GM21619 (cell line): ENCODE measurements at regions not wholly inside any gene's neighbourhood (a gene's known extent, or its start where the extent isn't known, plus 50 kb on each side); places are given as distances from the start of the nearest gene placed in this dataset.

Experiments
- ATAC-seq: cut with Tn5 transposase; IDR thresholded peaks from one replicate; pipeline ENCODE4 v1.9.1; 2021; ENCODE audit not compliant: unreplicated experiment

DNA sequence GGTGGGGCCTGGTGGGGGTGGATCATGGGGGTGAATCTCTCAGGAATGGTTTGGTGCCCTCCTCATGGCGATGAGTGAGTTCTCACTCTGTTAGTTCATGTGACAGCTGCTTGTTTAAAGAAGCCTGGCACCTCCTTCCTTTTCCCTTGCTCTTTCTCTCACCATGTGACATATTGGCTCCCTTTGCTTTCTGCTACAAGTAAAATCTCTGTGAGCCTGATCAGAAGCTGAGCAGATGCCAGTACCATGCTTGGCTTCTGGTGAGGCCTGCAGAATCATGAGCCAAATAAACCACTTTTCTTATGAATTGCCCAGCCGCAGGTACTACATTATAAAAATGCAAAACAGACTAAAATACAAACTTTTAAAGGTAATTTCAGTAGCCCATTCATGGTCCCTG, 73.4 kb upstream of the TEX51 start:
- ATAC-seq, result no peak

DNA sequence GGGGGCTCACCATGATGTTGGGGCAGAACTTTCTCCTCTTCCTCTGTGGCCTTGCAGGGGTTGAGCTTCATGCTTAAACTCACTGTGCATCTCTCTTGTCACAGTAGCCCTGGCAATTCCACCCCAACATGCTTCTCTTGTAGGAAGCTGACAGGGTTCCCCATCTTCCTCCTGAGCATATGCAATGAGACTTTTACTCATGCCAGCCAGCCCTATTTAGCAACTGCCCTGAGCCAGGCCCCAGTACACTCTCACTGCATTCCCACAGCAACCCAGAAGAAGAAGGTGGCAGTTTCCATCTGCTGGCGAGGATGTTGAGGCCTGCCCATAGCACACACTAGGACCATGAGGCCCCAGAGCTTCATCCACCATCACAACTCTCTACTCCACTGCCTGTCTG, 72.2 kb upstream of the TEX51 start:
- ATAC-seq, result no peak

DNA sequence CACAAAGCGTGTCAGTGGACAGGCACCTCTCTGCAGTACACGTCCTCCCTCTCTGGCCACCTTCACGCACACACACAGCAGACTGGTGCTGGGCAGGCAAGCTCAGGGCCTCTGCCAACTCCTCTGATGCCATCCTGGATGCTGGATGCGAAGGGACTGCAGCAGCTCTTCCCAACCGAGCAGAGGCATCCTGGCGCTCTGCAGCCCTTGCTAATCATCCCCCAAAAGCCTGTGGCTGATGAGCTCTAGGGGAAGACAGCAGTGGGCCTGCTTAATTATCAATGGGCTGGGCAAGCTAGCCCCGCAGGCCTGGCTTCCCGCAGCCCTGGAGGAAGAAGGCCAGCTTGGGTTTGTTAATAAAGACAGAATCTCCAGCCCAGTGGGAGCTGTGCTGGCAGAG, 71.3 kb upstream of the TEX51 start:
- ATAC-seq, result no peak

DNA sequence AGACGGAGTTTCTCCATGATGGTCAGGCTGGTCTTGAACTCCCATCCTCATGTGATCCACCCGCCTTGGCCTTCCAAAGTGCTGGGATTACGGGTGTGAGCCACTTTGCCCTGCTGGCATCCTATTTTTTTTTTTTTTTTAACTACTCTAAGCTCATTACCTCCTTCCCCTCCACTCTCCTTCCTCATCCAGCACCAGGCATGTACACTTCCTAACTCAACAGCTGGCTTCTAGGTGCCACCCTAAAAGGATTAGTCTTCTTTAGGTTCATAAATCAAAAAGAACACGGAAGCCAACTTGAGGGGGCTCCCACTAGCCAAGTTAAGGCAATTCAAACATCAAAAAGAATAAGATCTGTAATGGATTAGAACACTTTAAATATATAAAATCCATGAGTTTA, 70.6 kb upstream of the TEX51 start:
- no peak for ATAC-seq

DNA sequence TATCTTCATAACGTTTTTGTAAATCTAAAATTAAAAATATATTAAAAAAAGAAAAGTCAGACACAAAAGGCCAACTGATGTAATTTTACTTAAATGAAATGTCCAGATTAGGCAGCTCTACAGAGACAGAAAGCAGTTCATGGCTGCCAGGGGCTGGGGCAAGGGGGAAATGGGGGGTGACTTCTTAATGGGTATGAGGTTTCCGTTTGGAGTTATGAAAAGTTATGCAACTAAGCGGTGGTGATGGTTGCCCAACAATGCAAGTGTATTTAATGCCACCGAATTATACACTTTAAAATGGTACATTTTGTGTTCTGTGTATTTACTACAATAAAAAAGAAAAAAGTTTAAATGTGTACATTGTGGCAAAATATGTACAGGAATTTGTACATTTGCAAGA, 70.2 kb upstream of the TEX51 start:
- no peak for ATAC-seq

DNA sequence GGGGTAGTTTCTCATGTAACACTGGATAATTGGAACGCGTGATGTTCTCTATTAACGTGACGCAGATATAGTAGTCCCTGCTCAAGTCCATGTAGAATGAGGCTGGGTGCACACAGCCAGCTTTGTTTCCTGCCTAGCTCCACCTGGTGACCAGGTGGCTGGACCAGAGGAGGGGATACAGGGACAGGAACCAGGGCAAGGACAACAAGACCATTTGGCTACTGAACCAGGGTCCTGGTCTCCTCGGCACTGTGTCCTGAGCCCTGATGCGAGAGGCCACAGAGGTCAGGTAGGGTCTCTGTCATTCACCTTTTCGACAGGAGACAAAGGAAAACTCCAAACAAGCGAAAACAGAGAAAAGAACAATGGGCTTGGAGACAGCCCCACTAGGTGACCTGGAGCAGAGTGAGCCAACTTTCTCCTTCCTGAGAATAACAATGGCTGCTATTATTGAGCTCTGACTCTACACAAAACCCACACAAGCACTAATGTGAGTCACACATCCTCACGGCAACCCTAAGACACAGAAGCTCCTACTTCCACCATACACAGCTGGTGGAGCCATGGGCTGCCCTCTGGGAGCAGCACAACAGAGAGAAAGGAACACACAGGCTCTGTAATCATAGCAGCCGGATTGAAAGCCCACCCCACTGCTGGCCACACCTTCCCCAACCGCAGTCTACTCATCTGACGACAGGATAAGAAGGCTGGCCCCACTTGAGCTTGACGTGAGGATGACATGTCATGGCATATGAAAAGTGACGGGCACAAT, 67.3 kb upstream of the TEX51 start:
- ATAC-seq, result no peak

DNA sequence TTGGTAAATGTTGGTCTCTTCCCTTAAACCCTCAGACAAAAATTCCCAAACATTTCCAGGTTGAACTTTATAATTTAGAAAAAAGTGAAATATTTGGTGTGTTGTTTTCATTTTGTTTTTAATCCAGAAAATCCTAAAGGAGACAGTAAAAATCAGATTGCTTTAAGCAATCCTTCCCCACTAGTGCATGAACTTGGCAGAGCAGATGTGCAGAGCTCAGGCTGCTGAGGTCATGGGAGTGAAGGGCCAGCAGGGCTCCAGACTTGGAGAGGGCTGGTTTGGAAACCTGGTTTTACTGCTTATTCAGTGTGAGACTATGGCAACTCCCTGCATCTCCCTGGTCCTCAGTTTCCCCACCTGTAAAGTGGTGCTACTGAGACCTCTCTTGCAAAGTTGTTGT, 66.7 kb upstream of the TEX51 start:
- ATAC-seq, result no peak

DNA sequence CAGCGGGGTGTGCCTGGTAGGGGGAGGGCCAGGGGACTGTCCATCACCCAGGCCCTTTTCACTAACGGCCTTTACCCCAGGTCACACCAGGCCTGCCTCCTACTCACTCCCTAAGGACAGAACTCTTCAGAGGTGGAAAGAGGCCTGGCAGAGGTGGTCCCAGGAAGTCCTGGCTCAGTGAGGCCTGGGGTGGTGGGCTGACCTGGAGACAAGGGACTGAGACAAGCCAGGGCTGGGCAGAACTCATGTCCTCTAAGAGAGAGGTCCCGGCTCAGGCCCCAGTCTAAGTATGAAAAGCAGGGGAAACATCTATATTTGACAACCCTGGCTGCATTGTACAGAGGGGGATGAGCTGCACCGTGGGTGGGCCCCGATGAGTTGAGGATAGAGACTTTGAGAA, 65.9 kb upstream of the TEX51 start:
- ATAC-seq, result no peak

DNA sequence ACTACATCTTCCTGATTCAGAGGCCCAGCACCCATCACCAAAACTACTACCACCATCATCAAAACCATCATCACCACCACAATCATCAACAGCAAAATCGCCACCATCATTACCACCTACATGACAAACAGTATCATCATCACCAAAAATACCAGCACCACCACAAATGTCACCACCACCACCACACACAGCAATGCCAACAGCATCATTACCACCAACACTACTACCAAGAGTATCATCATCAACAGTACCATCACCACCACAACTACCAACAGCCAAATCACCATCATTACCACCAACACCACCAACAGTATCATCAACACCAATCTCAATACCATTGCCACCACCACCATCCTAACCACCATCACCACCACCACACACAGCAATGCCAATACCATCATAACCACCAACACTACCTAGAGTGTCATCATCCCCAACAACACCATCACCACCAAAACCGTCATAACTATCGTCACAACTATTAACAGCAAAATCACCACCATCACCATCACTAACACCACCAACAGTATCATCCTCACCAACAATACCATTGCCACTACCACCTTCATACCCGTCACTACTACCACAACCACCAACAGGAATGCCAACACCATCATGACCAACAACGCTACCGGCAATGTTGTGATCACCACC, 64.6 kb upstream of the TEX51 start:
- ATAC-seq, result no peak

DNA sequence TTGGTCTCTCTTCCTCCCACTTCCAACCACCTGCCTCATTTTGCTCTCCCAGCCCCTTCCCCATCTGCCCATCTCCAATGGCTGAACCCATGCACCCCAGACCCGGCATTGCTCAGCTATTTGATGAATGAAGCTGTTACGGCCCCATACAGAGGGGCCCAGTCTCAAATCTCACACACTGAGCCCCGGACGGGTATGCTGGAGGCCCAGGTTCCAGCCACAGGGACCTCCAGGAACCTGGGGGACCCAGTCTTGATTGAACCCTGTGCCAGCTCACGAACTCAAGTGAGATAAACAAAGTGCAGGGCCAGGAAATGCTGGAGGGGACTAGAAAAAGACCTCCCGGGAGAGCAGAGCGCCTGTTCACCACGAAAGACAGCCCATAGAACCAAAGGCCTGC, 63.4 kb upstream of the TEX51 start:
- ATAC-seq, result no peak

DNA sequence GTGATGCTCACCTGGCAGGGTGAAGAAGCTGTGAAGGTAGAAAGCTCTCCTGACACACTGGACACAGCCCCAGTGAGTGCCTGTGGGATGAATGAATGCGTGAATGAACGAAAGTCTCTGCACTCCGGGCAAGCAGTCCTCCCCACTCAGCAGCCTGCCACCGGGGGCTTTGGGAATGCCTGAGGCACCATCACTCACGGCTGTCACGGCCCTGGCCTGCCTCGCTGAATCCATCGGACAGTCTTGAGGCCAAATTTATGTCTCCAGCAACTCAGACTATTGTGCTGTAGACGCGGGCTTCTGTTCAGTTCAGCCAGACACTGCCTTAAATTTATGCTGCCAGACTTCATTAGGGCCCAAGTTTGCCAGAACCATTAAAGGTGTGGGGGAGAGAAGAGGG, 62.9 kb upstream of the TEX51 start:
- ATAC-seq, result no peak

DNA sequence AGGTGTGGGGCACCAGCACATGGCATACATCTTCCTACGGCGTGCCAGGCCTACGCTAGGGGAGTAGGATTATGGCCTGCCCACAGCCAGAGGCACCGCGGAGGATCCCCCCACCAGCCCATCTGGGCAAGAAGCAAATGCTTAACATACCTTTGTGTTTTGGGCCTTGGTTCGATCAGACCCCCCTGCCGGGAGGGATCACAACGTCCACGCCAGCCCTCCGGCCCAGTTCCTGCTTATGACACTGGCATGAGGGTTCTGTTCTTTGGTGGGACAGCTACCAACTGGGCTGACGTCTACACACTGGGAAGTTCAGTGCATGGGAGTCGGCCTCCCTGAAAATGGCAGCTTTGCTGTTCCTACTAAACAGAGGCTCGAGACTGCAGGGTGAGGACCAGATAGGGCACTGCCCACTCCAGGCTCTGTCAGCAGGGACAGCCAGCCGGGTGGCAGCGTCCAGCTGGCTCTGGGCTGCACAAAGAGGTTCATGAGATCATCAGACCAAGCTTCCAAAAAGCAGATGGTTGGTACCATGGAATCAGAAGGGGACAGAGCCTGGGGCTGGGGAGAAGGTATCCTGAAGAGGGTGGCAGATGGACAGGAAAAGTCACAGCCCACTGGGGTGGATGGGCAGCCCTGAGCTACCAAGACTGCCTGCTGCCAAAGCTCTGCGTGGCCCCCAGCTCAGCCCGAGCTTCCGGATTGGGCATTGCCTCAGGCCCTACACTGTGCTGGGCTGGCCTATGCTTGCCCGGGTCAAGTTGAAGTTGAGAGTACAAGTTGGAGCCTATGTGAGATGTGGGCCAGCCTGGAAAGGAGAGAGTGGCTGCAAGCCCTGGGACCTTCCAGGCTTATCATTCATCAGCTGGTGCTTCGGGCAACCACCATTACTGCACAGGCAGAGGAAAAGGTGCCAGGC, 61.7 kb upstream of the TEX51 start:
- ATAC-seq, result no peak

DNA sequence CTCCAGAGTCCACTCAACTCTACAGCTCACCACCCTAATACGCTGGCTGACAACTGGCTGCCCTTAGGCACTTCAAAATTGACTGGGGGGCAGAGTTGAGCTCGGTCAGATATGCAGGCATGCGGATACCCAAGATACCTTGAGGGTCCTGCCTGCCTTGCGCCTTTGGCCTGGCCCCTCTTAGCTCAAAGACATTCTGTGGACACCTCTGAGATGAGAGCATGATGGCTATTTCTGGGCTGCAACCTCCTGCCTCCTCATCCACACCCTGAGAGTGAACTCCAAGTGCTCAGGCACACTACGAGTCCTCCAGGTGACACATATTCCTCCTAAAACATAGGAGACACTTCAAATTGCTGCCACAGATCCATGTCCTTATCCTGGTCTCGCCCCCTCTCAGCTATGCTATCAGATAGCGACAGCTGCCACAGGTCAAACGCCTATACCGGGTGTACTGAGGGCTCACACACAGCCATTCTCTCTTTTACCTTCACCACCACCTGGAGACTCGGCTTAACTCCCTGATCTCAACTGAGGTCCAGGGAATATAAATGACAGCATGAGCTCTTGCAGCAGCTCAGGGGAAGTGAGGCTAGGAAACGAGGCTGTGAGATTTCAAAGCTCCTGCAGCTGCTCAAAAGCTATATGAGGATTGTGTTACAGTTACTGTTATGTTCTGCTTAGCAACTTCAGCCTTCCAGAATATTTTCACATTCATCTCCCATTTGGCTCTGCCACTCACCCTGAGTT, 60.5 kb upstream of the TEX51 start:
- no peak for ATAC-seq

DNA sequence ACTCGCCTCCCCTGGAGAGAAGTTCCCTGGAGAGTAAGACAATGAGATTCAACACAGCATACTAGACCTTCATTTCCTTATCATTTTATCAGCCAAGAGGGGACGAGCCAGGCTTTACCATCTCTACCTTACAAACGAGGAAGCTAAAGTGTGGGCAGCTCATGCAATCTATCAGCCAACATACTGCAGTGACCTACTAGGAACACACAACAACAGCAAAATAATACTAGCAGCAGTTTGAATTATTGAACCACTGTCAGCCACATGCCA, 60.0 kb upstream of the TEX51 start:
- ATAC-seq, result no peak

DNA sequence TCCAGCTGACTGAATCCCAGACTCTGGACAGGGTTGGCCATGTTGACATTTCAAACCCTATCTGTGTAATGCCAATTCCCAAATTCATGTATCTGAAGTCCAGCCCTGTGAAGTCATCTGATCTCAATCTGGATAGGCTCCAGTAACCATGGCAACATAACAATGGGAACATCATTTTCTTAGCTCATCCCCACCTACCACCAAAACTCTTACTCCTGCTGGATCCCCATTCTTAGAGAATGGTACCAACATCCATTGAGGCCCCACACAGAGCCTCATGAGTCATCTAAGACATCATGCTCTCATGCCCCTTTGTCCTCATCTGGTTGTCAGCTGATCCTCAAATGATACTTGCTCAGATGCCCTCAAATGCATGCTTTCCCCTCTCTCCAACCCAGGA, 58.9 kb upstream of the TEX51 start:
- ATAC-seq, result no peak

DNA sequence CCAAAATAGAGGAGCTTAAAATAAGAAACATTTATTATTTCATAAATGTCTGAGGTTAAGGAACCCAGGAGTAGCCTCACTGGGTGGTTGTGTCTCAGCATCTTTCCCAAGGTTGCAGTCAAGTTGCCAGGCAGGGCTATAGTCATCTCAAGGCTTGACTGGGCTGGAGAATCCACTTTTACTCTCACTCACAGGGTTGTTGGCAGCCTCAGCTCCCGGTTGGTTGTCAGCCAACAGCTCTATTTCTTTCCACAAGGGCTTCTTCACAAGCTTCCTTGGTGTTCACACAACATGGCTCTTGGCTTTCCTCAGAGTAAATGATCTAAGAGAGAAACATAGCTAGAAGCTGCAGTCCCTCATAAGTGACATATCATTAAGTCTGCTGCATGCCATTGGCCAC, 55.6 kb upstream of the TEX51 start:
- ATAC-seq, result no peak

DNA sequence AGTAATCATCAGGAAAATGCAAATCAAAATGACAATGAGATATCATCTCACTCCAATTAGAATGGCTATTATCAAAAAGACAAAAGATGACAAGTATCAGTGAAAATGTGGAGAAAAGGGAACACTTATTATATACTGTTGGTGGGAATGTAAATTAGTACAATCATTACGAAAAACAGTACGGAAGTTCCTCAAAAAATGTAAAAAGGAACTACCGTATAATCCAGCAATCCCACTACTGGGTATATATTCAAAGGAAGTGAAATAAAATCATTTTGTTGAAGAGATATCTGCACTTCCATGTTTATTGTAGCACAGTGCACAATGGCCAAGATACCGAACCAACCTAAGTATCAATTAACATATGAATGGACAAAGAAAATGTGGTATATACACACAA, 52.4 kb upstream of the TEX51 start:
- no peak for ATAC-seq
